HEK293 (cell line): ENCODE measurements at regions not wholly inside any gene's neighbourhood (a gene's known extent, or its start where the extent isn't known, plus 50 kb on each side); places are given as distances from the start of the nearest gene placed in this dataset.
"Not testable (repeated sequence)": the region's sequence is repeated elsewhere in the genome, so short reads cannot be mapped to it uniquely, and the experiment has no call there.

ENCODE experiments used
- CTCF ChIA-PET: fragments of 350-600 bp; formaldehyde crosslinking; extraction: SDS; loops from one replicate; lab custom pipeline; 2021; ENCODE audit warnings: antibody characterized with exemption; lab: Yijun Ruan, JAX
- POLR2A ChIA-PET: fragments of 300-600 bp; formaldehyde crosslinking; extraction: SDS; loops from one replicate; lab custom pipeline; 2020; ENCODE audit warnings: antibody characterized with exemption, inconsistent platforms; lab: Yijun Ruan, JAX
- H3K27ac ChIP-seq: fragments of 200-500 bp; sonication (Bioruptor generic); 2 replicates; pipeline ENCODE4 v1.5.1; 2014; ENCODE audit warnings: low read depth, low read length, control low read depth, inconsistent platforms; ENCODE audit errors: extremely low read depth
- H3K36me3 ChIP-seq, 2 experiments: fragments of 200-500 bp in 1 of 2; sonication (Bioruptor generic) in 1 of 2; 1 replicate in 1 of 2; 2 replicates in 1 of 2; pipeline ENCODE4 v1.5.1; 2014 to 2017; ENCODE audit warnings: inconsistent platforms in 2 of 2, low read length in 2 of 2; ENCODE audit not compliant: control insufficient read depth in 2 of 2, insufficient read depth in 1 of 2
- H3K4me1 ChIP-seq: fragments of 200-500 bp; sonication (Bioruptor generic); 2 replicates; pipeline ENCODE4 v1.5.1; 2014; ENCODE audit warnings: mild to moderate bottlenecking, low read length, inconsistent platforms; ENCODE audit not compliant: control insufficient read depth, insufficient read depth
- H3K4me3 ChIP-seq: 2 replicates; pipeline ENCODE4 v1.5.1; 2011; ENCODE audit warnings: low read depth, mild to moderate bottlenecking, control low read depth, low read length, moderate library complexity
- H3K9me3 ChIP-seq: fragments of 200-500 bp; sonication (Bioruptor generic); 2 replicates; pipeline ENCODE4 v1.5.1; 2014; ENCODE audit warnings: low read depth, low read length, inconsistent platforms; ENCODE audit not compliant: control insufficient read depth, insufficient read depth
- REST ChIP-seq: fragments of 450-650 bp; formaldehyde crosslinking; IDR thresholded peaks from 2 replicates; pipeline ENCODE4 v1.5.1; 2016; ENCODE audit warnings: missing biosample characterization, missing genetic modification characterization
- ZBTB8A ChIP-seq: fragments of 450-650 bp; formaldehyde crosslinking; IDR thresholded peaks from 2 replicates; pipeline ENCODE4 v1.5.1; 2016; ENCODE audit warnings: missing biosample characterization, missing genetic modification characterization
- ZNF140 ChIP-seq: fragments of 450-650 bp; formaldehyde crosslinking; IDR thresholded peaks from 2 replicates; pipeline ENCODE4 v1.5.1; 2016; ENCODE audit warnings: missing biosample characterization, missing genetic modification characterization
- ZNF202 ChIP-seq: fragments of 450-650 bp; formaldehyde crosslinking; IDR thresholded peaks from 2 replicates; pipeline ENCODE4 v1.5.1; 2016; ENCODE audit warnings: missing biosample characterization, missing genetic modification characterization, borderline replicate concordance
- ZNF266 ChIP-seq: fragments of 450-650 bp; formaldehyde crosslinking; IDR thresholded peaks from 2 replicates; pipeline ENCODE4 v1.5.1; 2016; ENCODE audit warnings: missing biosample characterization, missing genetic modification characterization, low read depth
- ZNF394 ChIP-seq: fragments of 450-650 bp; formaldehyde crosslinking; IDR thresholded peaks from 2 replicates; pipeline ENCODE4 v1.5.1; 2016; ENCODE audit warnings: missing biosample characterization, missing genetic modification characterization, mild to moderate bottlenecking, moderate library complexity, borderline replicate concordance
- ZNF426 ChIP-seq: fragments of 450-650 bp; formaldehyde crosslinking; IDR thresholded peaks from 2 replicates; pipeline ENCODE4 v1.5.1; 2017; ENCODE audit warnings: missing biosample characterization, missing genetic modification characterization, mild to moderate bottlenecking, inconsistent platforms, moderate library complexity
- ZNF433 ChIP-seq: fragments of 450-650 bp; formaldehyde crosslinking; IDR thresholded peaks from 2 replicates; pipeline ENCODE4 v1.5.1; 2016; ENCODE audit warnings: missing biosample characterization, missing genetic modification characterization, low read depth
- ZNF501 ChIP-seq: fragments of 450-650 bp; formaldehyde crosslinking; IDR thresholded peaks from 2 replicates; pipeline ENCODE4 v1.5.1; 2016; ENCODE audit warnings: missing biosample characterization, missing genetic modification characterization
- ZNF555 ChIP-seq: fragments of 450-650 bp; formaldehyde crosslinking; conservative IDR thresholded peaks from 2 replicates; pipeline ENCODE4 v1.5.1; 2017; ENCODE audit warnings: missing biosample characterization, mild to moderate bottlenecking, missing genetic modification characterization, inconsistent platforms
- ZNF623 ChIP-seq: fragments of 450-650 bp; formaldehyde crosslinking; IDR thresholded peaks from 2 replicates; pipeline ENCODE4 v1.5.1; 2016; ENCODE audit warnings: missing biosample characterization, missing genetic modification characterization
- ZNF654 ChIP-seq: fragments of 450-650 bp; formaldehyde crosslinking; IDR thresholded peaks from 2 replicates; pipeline ENCODE4 v1.5.1; 2016; ENCODE audit warnings: low read depth, missing biosample characterization, missing genetic modification characterization
- ZNF664 ChIP-seq: fragments of 450-650 bp; formaldehyde crosslinking; IDR thresholded peaks from 2 replicates; pipeline ENCODE4 v1.5.1; 2016; ENCODE audit warnings: missing biosample characterization, missing genetic modification characterization
- ZXDB ChIP-seq: fragments of 450-650 bp; formaldehyde crosslinking; IDR thresholded peaks from 2 replicates; pipeline ENCODE4 v1.5.1; 2016; ENCODE audit warnings: missing biosample characterization, missing genetic modification characterization
- TF ChIP-seq, protein P1 (sequence below): fragments of 450-650 bp; formaldehyde crosslinking; conservative IDR thresholded peaks from 2 replicates; pipeline ENCODE4 v1.5.1; 2016; ENCODE audit warnings: low read depth, missing biosample characterization, missing genetic modification characterization
- TF ChIP-seq, protein P2 (sequence below): fragments of 450-650 bp; formaldehyde crosslinking; conservative IDR thresholded peaks from 2 replicates; pipeline ENCODE4 v1.5.1; 2016; ENCODE audit warnings: low read depth, missing biosample characterization, missing genetic modification characterization

GRCh38 chr11:43194459-43194858 lies 117.3 kb upstream of the API5 start:
- H3K36me3 ChIP-seq, H3K9me3 ChIP-seq, H3K4me3 ChIP-seq, H3K4me1 ChIP-seq, CTCF ChIA-PET, H3K27ac ChIP-seq, POLR2A ChIA-PET: not testable (repeated sequence)
- TF ChIP-seq ZNF433 (tag by site-specific recombination), result 0 out of 2 replicates have a peak, but pooled peaks have one; percentile 32
- TF ChIP-seq ZNF140 (tag by site-specific recombination), result peak; percentile 52; the same call in 1 of the 2 replicates
- 0 out of 2 replicates have a peak, but pooled peaks have one; percentile 8 for TF ChIP-seq ZNF266 (tag by site-specific recombination)
- TF ChIP-seq, protein P1, sequence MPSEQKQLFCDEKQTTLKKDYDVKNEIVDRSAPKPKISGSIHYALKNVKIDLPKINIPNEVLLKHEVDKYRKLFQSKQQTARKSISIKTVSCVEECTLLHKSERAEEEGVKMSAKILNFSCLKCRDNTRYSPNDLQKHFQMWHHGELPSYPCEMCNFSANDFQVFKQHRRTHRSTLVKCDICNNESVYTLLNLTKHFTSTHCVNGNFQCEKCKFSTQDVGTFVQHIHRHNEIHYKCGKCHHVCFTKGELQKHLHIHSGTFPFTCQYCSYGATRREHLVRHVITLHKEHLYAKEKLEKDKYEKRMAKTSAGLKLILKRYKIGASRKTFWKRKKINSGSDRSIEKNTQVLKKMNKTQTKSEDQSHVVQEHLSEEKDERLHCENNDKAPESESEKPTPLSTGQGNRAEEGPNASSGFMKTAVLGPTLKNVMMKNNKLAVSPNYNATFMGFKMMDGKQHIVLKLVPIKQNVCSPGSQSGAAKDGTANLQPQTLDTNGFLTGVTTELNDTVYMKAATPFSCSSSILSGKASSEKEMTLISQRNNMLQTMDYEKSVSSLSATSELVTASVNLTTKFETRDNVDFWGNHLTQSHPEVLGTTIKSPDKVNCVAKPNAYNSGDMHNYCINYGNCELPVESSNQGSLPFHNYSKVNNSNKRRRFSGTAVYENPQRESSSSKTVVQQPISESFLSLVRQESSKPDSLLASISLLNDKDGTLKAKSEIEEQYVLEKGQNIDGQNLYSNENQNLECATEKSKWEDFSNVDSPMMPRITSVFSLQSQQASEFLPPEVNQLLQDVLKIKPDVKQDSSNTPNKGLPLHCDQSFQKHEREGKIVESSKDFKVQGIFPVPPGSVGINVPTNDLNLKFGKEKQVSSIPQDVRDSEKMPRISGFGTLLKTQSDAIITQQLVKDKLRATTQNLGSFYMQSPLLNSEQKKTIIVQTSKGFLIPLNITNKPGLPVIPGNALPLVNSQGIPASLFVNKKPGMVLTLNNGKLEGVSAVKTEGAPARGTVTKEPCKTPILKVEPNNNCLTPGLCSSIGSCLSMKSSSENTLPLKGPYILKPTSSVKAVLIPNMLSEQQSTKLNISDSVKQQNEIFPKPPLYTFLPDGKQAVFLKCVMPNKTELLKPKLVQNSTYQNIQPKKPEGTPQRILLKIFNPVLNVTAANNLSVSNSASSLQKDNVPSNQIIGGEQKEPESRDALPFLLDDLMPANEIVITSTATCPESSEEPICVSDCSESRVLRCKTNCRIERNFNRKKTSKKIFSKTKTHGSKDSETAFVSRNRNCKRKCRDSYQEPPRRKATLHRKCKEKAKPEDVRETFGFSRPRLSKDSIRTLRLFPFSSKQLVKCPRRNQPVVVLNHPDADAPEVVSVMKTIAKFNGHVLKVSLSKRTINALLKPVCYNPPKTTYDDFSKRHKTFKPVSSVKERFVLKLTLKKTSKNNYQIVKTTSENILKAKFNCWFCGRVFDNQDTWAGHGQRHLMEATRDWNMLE (tag by site-specific recombination), result peak; percentile 65; the same call in 1 of the 2 replicates
- peak; percentile 18; the same call in 1 of the 2 replicates for TF ChIP-seq ZNF654 (tag by site-specific recombination)
- peak; percentile 47 for TF ChIP-seq ZNF623
- peak; percentile 53; the same call in 1 of the 2 replicates for TF ChIP-seq ZBTB8A
- peak; percentile 23; the same call in 1 of the 2 replicates for TF ChIP-seq ZXDB
- TF ChIP-seq ZNF664 (tag by site-specific recombination), result 0 out of 2 replicates have a peak, but pooled peaks have one; percentile 8
- peak; percentile 67 for TF ChIP-seq ZNF555 (tag by site-specific recombination)
- TF ChIP-seq REST (tag by site-specific recombination), result peak; percentile 62; the same call in 1 of the 2 replicates
- 0 out of 2 replicates have a peak, but pooled peaks have one; percentile 30 for TF ChIP-seq ZNF501 (tag by site-specific recombination)
- peak; percentile 84; the same call in 1 of the 2 replicates for TF ChIP-seq ZNF394 (tag by site-specific recombination)
- peak; percentile 73; the same call in 1 of the 2 replicates for TF ChIP-seq ZNF202 (tag by site-specific recombination)
- TF ChIP-seq ZNF426 (tag by site-specific recombination), result peak; percentile 67
- TF ChIP-seq, protein P2, sequence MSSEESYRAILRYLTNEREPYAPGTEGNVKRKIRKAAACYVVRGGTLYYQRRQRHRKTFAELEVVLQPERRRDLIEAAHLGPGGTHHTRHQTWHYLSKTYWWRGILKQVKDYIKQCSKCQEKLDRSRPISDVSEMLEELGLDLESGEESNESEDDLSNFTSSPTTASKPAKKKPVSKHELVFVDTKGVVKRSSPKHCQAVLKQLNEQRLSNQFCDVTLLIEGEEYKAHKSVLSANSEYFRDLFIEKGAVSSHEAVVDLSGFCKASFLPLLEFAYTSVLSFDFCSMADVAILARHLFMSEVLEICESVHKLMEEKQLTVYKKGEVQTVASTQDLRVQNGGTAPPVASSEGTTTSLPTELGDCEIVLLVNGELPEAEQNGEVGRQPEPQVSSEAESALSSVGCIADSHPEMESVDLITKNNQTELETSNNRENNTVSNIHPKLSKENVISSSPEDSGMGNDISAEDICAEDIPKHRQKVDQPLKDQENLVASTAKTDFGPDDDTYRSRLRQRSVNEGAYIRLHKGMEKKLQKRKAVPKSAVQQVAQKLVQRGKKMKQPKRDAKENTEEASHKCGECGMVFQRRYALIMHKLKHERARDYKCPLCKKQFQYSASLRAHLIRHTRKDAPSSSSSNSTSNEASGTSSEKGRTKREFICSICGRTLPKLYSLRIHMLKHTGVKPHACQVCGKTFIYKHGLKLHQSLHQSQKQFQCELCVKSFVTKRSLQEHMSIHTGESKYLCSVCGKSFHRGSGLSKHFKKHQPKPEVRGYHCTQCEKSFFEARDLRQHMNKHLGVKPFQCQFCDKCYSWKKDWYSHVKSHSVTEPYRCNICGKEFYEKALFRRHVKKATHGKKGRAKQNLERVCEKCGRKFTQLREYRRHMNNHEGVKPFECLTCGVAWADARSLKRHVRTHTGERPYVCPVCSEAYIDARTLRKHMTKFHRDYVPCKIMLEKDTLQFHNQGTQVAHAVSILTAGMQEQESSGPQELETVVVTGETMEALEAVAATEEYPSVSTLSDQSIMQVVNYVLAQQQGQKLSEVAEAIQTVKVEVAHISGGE (tag by site-specific recombination), result peak; percentile 70
